GM21381 (cell line): ENCODE measurements at regions not wholly inside any gene's neighbourhood (a gene's known extent, or its start where the extent isn't known, plus 50 kb on each side); places are given as distances from the start of the nearest gene placed in this dataset.

Experiments used
- ATAC-seq: cut with Tn5 transposase; IDR thresholded peaks from one replicate; pipeline ENCODE4 v1.9.1; 2021; ENCODE audit warnings: mild to moderate bottlenecking, moderate library complexity; ENCODE audit not compliant: unreplicated experiment

DNA sequence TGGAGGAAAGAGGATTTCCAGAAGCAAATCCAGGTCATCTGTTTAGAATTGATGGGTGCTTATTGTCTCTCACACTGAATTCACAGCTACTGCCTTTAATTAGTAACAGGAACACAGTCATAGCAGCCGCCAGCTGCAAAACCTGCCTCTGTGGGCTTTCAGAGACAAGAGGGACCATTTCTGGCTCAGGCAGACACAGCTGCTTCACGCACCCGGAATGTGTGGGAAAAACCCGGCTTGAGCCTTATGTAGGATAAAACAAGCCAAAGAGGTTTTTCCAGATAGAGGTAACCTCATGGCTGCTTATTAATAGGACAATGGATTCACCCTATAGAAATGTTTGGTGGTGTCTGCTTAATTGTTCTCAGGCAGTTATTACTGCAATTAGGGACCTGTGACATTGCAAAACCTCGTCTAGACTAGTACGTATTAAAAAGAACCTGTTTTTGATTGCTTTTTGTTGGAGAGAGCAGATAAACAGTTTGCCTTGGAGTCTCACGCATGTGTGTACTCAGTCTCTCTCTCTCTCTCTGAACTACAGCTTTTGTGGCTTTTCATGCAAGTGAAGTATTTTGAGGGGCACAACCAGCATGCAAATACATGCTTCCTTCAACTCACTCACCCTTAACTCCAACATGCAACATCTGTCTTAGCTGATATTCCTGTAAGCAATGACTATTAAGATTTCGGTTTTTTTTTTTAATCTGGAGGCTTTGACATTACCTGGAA, 302.7 kb downstream of the PLK2 start:
- no peak for ATAC-seq

DNA sequence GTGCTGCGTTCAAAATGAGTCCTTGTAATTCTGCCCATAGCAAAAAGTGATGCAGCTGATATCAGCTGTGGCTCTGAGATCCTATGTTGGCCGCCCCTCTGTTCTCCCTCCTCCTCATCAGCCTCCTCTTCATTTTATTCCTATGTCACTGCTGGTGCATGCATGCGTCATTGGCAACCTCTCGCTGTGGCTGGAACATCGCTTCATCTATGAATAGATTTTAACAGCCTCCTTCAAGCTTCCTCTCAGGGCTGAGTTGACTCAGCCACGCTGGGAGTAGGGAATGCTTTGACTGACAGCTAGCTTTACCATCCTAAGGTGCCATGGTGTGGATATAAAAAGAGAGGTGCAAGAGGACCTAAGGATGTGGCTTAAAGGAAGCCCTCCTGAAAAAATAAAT, 303.5 kb downstream of the PLK2 start:
- no peak for ATAC-seq

DNA sequence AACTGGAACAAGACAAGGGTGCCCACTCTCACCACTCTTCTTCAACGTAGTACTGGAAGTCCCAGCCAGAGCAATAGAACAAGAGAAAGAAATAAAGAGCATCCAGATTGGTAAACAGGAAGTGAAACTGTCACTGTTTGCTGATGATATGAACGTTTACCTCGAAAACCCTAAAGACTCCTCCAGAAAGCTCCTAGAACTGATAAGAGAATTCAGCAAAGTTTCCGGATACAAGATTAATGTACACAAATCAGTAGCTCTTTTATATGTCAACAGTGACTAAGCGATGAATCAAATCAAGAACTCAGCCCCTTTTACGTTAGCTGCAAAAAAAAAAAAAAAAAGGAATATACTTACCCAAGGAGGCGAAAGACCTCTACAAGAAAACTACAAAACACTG, 306.6 kb downstream of the PLK2 start:
- no peak for ATAC-seq

DNA sequence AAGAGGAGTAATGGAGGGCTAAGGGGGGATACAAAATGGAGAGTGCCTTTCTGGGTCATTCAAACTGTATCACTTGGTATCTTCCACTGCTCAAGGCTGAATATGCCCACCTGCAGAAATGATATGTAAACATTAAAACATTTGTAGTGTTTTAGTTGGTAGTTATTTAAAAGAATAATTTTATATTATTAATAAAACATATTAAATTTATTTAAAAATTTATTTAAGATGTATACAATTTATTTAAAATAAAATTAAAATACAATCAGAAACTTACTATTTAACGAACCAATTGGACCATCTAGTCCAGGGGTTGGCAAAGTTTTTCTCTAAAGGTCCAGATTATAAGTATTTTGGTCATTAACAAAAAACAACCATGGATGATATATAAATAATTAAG, 308.5 kb downstream of the PLK2 start:
- no peak for ATAC-seq

- no peak for ATAC-seq
Observed at GRCh38 chr5:58150926-58151325, 309.0 kb downstream of the PLK2 start.

DNA sequence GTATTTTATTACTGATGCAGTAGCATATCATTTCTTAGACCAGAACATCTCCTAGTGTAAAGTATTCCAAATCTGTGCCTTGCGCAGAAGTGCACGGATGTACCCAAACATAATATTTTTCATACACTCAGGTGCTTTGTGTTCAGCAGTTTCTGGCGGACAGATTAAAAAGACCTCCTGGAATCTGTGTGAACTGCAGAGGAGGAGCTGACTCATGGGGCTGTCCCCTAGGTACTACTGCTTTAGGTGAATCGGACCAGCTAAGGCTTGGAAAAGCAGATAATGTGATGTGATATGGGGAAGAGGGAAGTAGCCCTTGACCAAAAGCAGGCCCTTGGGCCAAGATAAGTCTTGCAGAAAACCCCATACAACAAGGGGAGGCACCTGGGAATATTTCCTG, 310.1 kb downstream of the PLK2 start:
- no peak for ATAC-seq

GRCh38 chr5:58149345-58149744, 310.5 kb downstream of the PLK2 start:
- no peak for ATAC-seq

- no peak for ATAC-seq
Observed at GRCh38 chr5:58148254-58148775, 311.6 kb downstream of the PLK2 start.

DNA sequence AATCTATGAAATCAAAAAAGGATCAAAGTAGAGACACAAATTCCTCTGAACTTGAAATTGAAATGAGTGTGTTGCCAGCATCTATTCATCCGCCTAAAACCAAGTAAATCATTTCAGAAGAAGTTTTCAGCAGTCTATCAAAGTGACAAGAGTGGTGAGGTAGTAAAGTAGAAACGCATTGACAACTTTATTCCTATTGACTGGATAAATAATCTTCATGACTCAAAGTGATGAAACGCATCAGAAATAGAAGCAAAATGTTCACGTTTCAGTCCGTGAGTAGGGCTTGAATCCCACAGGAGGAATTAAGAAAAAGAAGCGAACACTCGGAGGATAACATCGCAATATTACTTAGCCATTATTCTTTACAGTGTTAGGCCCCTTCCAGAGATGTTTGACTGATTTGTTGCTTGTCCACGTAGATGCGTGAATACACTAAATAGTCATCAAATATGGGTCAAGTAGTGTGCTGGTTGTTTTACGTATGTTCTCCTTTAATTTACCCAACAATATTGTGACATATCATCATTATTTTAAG, 314.4 kb downstream of the PLK2 start:
- ATAC-seq, result no peak

- no peak for ATAC-seq
Observed at GRCh38 chr5:58143727-58144126, 316.2 kb downstream of the PLK2 start.

DNA sequence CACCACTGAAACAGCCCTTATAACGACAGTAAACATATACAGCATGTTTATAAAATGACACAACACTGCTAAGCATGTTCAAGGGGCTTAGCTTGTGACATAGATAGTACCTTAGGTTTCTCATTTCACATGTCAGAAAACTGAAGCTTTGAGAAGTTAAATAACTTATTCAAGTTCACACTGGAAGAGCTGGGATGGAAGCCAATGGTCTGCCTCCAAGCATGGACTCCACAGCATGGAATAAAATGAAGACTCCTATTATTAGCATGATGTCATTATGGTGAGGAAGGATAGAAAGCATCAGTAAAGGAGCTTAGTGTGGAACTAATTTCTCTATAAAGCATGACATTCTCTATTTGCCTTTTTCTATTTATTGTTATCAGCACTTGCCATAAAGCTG, 316.7 kb downstream of the PLK2 start:
- ATAC-seq, result no peak

DNA sequence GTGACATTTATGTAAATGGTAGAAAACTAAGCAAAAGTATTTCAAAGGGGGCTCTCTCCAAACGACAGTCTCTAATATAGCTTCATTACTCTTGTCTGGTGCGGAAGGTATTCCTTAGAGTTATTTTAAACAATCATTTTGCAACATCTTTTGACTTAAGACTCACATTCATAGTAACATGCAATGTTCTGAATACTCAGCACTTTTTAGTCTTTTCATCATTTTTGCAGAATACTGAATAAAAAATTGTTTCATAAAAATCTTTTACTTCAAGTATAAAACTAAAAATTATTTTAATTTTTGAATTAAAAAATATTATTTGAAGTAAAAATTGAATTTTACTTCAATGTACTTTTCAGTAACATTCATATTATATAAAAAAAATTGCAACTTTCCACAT, 321.1 kb downstream of the PLK2 start:
- ATAC-seq, result no peak

- ATAC-seq, result no peak
Observed at GRCh38 chr5:58136406-58136805, 323.5 kb downstream of the PLK2 start.

DNA sequence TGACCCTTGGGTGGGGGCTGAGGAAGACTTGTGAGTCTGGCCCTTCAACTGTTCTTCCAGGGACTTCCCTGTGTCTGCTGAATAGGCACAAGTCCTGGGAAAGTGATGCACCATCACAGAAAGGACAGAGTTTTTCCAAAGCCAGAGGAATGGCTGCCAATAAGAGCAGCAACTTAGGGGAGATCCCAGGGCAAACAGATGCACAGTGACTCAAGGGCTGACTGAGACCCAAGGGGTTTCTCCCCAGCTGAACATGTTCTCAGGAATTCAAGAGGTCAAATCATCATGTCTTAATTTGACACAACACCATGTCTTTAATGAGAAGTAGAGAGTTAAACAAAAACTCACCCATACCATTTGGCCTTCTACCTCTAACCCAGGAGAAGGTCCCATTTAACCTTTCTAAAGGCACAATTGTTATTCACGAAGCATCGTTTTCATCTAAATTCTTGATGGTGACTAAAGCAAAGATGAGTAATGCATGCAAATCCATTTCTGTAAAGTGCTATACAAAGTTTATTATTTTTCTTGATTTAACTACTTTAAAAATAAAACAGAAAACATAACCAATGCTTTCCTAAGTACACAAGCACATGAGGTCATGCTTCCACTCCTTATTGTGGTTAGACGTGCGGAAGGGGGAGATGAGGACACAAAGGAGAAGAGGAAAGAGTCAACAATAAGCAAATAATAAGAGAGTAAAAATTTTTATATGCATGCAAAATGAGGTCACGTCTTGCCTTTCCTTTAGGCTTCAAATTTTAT, 324.1 kb downstream of the PLK2 start:
- ATAC-seq, result no peak

- ATAC-seq, result no peak
Observed at GRCh38 chr5:58133631-58134296, 326.1 kb downstream of the PLK2 start.

GRCh38 chr5:58133216-58133615, 326.7 kb downstream of the PLK2 start:
- ATAC-seq, result no peak

DNA sequence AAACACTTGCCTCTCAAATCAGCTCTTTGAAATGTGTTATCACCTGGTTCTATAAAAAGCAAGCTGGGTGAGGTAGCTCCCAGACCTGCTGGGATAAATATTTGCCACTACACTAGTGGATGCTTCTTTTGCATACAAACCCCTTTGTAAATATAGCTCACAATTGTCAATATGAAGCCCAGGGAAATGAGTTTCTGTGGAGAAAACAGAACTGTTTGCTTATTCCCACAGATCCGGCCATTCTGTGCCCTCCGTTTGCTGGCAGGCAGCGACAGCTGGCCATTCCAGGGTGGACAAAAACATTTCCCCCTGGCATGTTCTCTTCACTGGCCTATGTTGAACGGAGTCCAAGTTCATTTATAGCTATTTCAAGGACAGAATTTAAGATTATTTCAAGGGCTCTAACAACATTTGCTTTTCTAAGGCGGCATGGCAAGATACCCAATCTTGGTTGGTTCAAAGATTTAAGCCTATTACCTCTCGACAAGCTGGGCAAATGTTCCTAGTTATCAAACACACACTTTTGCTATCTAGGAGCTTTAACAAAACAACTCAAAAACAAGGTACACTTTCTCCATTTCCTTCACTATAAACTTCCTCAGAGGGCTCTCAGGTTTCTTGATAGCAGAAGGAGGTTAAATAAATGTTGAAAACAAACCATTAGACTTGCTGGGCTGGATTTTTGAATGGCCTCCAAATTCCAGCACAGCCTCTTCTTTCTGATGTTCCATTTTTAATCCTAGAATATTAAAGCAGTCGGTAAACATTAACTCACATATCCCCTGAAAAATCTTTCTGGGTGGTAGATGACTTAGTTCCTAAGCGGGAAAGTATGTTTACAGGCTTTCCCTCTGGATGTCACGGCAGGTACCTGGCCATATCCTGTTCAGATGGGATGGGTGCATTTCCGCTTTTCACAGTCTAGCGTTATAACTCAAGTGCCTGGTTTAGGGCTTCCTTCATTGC, 332.3 kb downstream of the PLK2 start:
- no peak for ATAC-seq

DNA sequence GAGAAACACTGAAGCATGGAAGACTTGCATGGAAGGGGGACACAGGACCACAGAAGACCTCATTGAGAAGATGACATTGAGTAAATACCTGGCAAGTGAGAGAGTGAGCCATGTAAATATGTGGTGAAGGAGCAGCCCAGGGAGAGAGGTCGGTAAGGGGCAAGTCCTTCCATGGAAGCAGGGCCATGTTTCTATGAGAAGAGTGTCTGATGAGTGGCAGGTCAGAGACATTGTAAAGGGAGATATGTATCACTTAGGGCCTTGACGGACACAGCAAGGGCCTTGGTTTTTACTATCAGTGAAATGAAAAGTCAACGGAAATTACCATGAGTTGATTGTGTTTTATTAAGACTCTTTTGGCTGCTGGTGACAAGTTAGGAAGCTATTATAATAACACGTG, 336.4 kb downstream of the PLK2 start:
- no peak for ATAC-seq

DNA sequence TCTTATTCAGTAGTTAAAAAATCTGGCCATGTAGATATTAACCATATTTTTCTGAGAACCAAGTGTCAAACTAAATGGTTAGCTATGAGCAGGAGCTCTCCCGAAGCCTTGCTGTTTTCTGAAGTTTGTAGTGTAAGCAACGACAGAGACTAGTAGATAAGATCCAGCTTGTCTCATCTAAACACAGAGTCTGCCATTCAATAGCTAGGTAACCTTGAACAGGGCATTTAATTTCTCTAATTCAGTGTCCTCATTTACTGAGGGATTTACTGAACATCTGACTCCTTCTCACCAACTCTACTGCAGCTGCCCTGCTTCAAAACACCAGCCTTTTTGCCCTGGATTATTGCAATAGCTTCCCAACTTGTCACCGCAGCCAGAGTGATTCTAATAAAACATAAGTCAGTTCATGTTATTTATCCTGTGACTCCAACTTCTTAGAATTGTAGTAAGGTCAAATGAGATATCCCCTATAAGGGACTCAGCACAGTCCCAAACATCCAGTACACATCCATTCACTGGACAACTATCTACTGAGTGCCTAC, 337.0 kb downstream of the PLK2 start:
- ATAC-seq, result no peak

DNA sequence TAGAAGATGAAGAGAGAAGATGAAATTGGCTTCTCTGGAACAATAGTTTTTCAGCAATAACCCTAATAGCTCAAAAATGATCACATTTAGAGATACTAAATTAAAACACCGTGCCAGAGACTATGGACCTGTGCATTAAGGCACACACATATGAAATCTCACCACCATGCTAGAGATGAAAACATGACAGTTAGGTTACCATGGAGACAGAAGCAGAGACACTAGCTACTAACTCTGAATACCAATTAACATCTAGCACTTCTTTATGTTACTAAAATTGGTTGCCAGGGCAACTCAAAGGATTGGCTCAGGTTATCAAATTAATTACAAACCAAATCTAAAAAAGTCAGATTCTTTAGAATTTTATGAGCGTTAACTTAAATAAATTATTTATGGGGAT, 337.7 kb downstream of the PLK2 start:
- ATAC-seq, result no peak
